ENCODE measurements at regions not wholly inside any gene's neighbourhood (a gene's known extent, or its start where the extent isn't known, plus 50 kb on each side); places are given as distances from the start of the nearest gene placed in this dataset.

GRCh38 chr11:39725081-39725480 is 1734.4 kb downstream of the LRRC4C start:
- no peak for DNase-seq (ENCODE audit: low read depth, low spot score)
- no peaks in the 10 kb centered on the region for H3K4me1 ChIP-seq (ENCODE audit: control insufficient read depth, insufficient read depth, low read length)
- H3K79me2 ChIP-seq (ENCODE audit: control insufficient read depth, insufficient read depth, low read length) = no peaks in the 10 kb centered on the region
- ChIA-PET CTCF (no interaction called here), POLR2A (no interaction called here), RAD21 (ENCODE audit: unreplicated experiment) (no interaction called here), SMC1A (ENCODE audit: uncharacterized antibody, unreplicated experiment) (no interaction called here)
- no peak for FAIRE-seq
- no peak overlapping the region for H2AFZ ChIP-seq (ENCODE audit: control insufficient read depth, low read depth, low read length)
- WGBS (ENCODE audit: insufficient coverage, insufficient replicate concordance, low lambda C conversion rate, missing lambda C conversion rate) = 0% methylated on average over 3 of the region's 3 CpGs
- H3K4me2 ChIP-seq (ENCODE audit: control insufficient read depth, insufficient read depth) = no peak overlapping the region
- TF ChIP-seq IKZF2 (IDR thresholded peaks at IDR 0.05) = no peak
- no peak for TF ChIP-seq CEBPZ (IDR thresholded peaks at IDR 0.05; ENCODE audit: low read depth, low read length)
- TF ChIP-seq CBX3 (IDR thresholded peaks at IDR 0.05; ENCODE audit: borderline replicate concordance, low read depth) = no peak
- no peak for TF ChIP-seq SMAD5 (IDR thresholded peaks at IDR 0.05; ENCODE audit: low read depth)
- no peak for TF ChIP-seq SREBF2 (IDR thresholded peaks at IDR 0.05; ENCODE audit: low read length)
- no peak for TF ChIP-seq TARDBP (IDR thresholded peaks at IDR 0.05; ENCODE audit: borderline replicate concordance)
- TF ChIP-seq TCF12 (IDR thresholded peaks at IDR 0.05; ENCODE audit: low read depth, low read length) = no peak
- no peak for TF ChIP-seq IRF4 (IDR thresholded peaks at IDR 0.05; ENCODE audit: low read depth, low read length)
- no peak for TF ChIP-seq SRF (IDR thresholded peaks at IDR 0.05; ENCODE audit: low read depth in 2 of 2, low read length in 2 of 2)
- no peak for TF ChIP-seq NKRF (conservative IDR thresholded peaks at IDR 0.05)
- no peak for TF ChIP-seq PML (IDR thresholded peaks at IDR 0.05; ENCODE audit: low read length)
- no peak for TF ChIP-seq CUX1 (IDR thresholded peaks at IDR 0.05; ENCODE audit: insufficient replicate concordance, low read depth, low read length)
- no peak overlapping the region for H3K9ac ChIP-seq (ENCODE audit: control insufficient read depth, insufficient read depth, low read length)
- ATAC-seq = no peak
- H3K27ac ChIP-seq (ENCODE audit: control insufficient read depth, insufficient read depth) = no peak overlapping the region
- intact Hi-C loops (cut with micrococcal nuclease; ENCODE audit: unreplicated experiment) (no loop called here), in situ Hi-C loops (cut with MboI) (no loop called here)
- BruUV-seq (replicated peaks) = no TSS peak
- H3K27me3 ChIP-seq (replicated peaks in 1 of 2; ENCODE audit: control insufficient read depth in 2 of 2, insufficient read depth in 2 of 2, low read length in 1 of 2) = no peaks in the 10 kb centered on the region
- H3K9me3 ChIP-seq (replicated peaks; ENCODE audit: control insufficient read depth, insufficient read depth, low read length) = no peaks in the 10 kb centered on the region
- H3K4me3 ChIP-seq = no peak overlapping the region
- H4K20me1 ChIP-seq (ENCODE audit: control insufficient read depth, insufficient read depth) = no peaks in the 10 kb centered on the region
- no peaks in the 10 kb centered on the region for H3K36me3 ChIP-seq (ENCODE audit: control insufficient read depth in 2 of 2, insufficient read depth in 2 of 2, low read length in 1 of 2)
